ENCODE measurements at regions not wholly inside any gene's neighbourhood (a gene's known extent, or its start where the extent isn't known, plus 50 kb on each side); places are given as distances from the start of the nearest gene placed in this dataset.

- no peak overlapping the region for H2AK5ac ChIP-seq (ENCODE audit: insufficient read length, low read length)
- WGBS (ENCODE audit: extremely low coverage, insufficient read length, low lambda C conversion rate) = no CpG with 5 or more reads among the region's 2 CpGs
- H3K27ac Mint-ChIP-seq = no peak overlapping the region
- H4K20me1 ChIP-seq (ENCODE audit: control insufficient read depth, insufficient read depth, insufficient read length) = no peaks in the 10 kb centered on the region
- peaks cover 1% of the 10 kb centered on the region; the same call in 1 of the 2 replicates for H3K27me3 Mint-ChIP-seq (ENCODE audit: low read depth)
- no peak overlapping the region for H4K8ac ChIP-seq (replicated peaks; ENCODE audit: insufficient read length, low read depth, low read length)
- H3K9ac ChIP-seq (ENCODE audit: extremely low read depth, insufficient read length, low read length) = no peak overlapping the region
- H3K14ac ChIP-seq (ENCODE audit: insufficient read depth, low read length) = no peak overlapping the region
- no peak overlapping the region for H3K23ac ChIP-seq (ENCODE audit: insufficient read length, low read depth, low read length)
- TF ChIP-seq CTCF (conservative IDR thresholded peaks at IDR 0.05) = no peak
- no peaks in the 10 kb centered on the region for H3K4me1 ChIP-seq (ENCODE audit: insufficient read depth, low read length)
- no peak for DNase-seq
- no peaks in the 10 kb centered on the region for H3K79me2 ChIP-seq (ENCODE audit: insufficient read depth, low read length)
- H3K56ac ChIP-seq (ENCODE audit: insufficient read length, low read depth, low read length) = no peak overlapping the region
- no peaks in the 10 kb centered on the region for H3K27me3 ChIP-seq (ENCODE audit: insufficient read depth, low read length)
- H3K4me1 Mint-ChIP-seq = no peaks in the 10 kb centered on the region
- no peaks in the 10 kb centered on the region for H3K9me3 ChIP-seq (ENCODE audit: control insufficient read depth, low read depth, low read length)
- H3K79me1 ChIP-seq (ENCODE audit: insufficient read depth, low read depth, low read length, poor library complexity, severe bottlenecking) = no peaks in the 10 kb centered on the region
- H3K18ac ChIP-seq (ENCODE audit: insufficient read length, low read depth, low read length) = no peak overlapping the region
- H4K91ac ChIP-seq (ENCODE audit: insufficient read length, low read depth, low read length) = no peak overlapping the region
- H2BK12ac ChIP-seq (ENCODE audit: insufficient read length, low read depth, low read length) = no peak overlapping the region
- no peak overlapping the region for H2AFZ ChIP-seq (ENCODE audit: low read length)
- H3K36me3 Mint-ChIP-seq (ENCODE audit: insufficient read depth in 1 of 3, low read depth in 3 of 3) = no peaks in the 10 kb centered on the region
- H3K4ac ChIP-seq (ENCODE audit: low read depth, low read length) = no peak overlapping the region
- no peak overlapping the region for H2BK15ac ChIP-seq (ENCODE audit: low read depth, low read length)
- no peak overlapping the region for H3K4me2 ChIP-seq (ENCODE audit: insufficient read depth, insufficient read length, low read length)
- no peak overlapping the region for H2BK120ac ChIP-seq (ENCODE audit: low read depth, low read length, poor library complexity, severe bottlenecking)
- no peak overlapping the region for H3K27ac ChIP-seq (ENCODE audit: insufficient read length, low read depth, low read length)
- H3K23me2 ChIP-seq (ENCODE audit: insufficient read length, low read depth, low read length, poor library complexity, severe bottlenecking) = no peaks in the 10 kb centered on the region
- H3K4me3 Mint-ChIP-seq = no peak overlapping the region
- no peak overlapping the region for H2BK20ac ChIP-seq (ENCODE audit: low read depth, low read length, poor library complexity, severe bottlenecking)
- H4K5ac ChIP-seq (ENCODE audit: insufficient read length, low read depth, low read length) = no peak overlapping the region
- no peak overlapping the region for H2BK5ac ChIP-seq (ENCODE audit: insufficient read length, low read length)
- H3T11ph ChIP-seq (ENCODE audit: low read length) = no peak overlapping the region
- H3K9me3 Mint-ChIP-seq = 0 out of 5 replicates have a peak, but pooled peaks cover 0 to 3% of the 10 kb centered on the region in 2 experiments
Observed at GRCh38 chr7:42511027-42511426, 274.0 kb upstream of the GLI3 start.
